ENCODE measurements at regions not wholly inside any gene's neighbourhood (a gene's known extent, or its start where the extent isn't known, plus 50 kb on each side); places are given as distances from the start of the nearest gene placed in this dataset.

DNA sequence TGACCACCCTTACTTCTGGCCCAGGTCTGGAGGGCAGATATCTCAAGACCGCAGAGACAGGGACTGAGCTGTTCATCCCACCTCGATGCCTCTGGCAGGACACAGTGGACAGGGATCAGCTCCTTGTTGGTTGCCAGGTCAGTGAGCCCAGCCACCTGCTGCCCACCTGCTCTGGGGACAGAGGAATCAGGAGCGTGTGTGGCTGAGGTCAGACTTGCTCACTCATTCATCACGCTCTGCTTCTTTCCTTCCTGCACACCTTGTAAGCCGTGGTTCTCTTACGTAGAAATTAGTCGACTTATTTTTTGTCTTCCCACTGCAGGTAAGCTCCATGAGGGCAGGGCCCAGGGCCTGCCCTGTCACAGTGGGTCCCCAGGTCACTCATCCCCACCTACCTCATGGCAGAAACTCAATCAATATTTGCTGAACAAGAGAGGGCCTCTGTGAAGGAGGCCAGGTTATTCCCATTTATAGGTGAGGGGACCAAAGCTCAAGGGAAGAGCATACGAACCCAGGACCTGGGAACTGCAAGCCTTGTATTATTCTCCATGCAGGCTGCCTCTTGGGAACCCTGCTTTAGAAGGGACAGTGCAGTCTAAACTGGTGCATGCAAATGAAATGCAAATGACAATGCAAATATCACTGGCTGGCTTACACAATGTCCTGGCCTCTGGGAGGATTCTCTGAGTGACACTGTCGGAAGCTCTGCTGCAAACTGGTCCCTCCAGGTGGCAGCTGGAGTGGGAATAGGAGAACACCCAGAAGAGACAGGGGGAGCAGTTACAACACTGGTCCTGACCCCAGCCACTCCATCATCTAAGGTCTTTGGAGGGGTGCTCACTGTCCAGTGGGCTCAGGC is 58.4 kb upstream of the PAX7 start:
- intact Hi-C loops (cut with micrococcal nuclease; ENCODE audit: unreplicated experiment), result no loop called here
- H3K36me3 ChIP-seq (ENCODE audit: insufficient read depth, low read length, poor library complexity, severe bottlenecking), result no peaks in the 10 kb centered on the region
- H3K4me3 ChIP-seq (ENCODE audit: low read depth, low read length, poor library complexity, severe bottlenecking), result no peak overlapping the region
- no peaks in the 10 kb centered on the region for H3K9me3 ChIP-seq (ENCODE audit: low read depth, low read length, poor library complexity, severe bottlenecking)
- no peak for TF ChIP-seq EZH2 (IDR thresholded peaks at IDR 0.05; ENCODE audit: borderline replicate concordance, low read depth, low read length, poor library complexity, severe bottlenecking)
- TF ChIP-seq, protein P1, sequence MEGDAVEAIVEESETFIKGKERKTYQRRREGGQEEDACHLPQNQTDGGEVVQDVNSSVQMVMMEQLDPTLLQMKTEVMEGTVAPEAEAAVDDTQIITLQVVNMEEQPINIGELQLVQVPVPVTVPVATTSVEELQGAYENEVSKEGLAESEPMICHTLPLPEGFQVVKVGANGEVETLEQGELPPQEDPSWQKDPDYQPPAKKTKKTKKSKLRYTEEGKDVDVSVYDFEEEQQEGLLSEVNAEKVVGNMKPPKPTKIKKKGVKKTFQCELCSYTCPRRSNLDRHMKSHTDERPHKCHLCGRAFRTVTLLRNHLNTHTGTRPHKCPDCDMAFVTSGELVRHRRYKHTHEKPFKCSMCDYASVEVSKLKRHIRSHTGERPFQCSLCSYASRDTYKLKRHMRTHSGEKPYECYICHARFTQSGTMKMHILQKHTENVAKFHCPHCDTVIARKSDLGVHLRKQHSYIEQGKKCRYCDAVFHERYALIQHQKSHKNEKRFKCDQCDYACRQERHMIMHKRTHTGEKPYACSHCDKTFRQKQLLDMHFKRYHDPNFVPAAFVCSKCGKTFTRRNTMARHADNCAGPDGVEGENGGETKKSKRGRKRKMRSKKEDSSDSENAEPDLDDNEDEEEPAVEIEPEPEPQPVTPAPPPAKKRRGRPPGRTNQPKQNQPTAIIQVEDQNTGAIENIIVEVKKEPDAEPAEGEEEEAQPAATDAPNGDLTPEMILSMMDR (conservative IDR thresholded peaks at IDR 0.05; ENCODE audit: low read depth, low read length), result no peak
- no peak overlapping the region for H3K27ac ChIP-seq (ENCODE audit: low read depth, low read length, poor library complexity, severe bottlenecking)
- no TSS peak for BruUV-seq (replicated peaks)
- CTCF ChIA-PET, result no interaction called here
- H3K4me1 ChIP-seq (ENCODE audit: insufficient read depth, low read length, poor library complexity, severe bottlenecking), result no peaks in the 10 kb centered on the region
- no peaks in the 10 kb centered on the region for H3K27me3 ChIP-seq (replicated peaks; ENCODE audit: insufficient read depth, low read depth, low read length, poor library complexity)
- POLR2A ChIA-PET (ENCODE audit: low non-redundant PET), result interaction anchor here (0.6 kb wide), 1 partner anchor 97 kb away, joined by 3 read pairs; no protein-coding TSS in a partner anchor
- DNase-seq (ENCODE audit: low spot score), result no peak

- CTCF ChIA-PET, result no interaction called here
These were observed 57.5 kb upstream of the PAX7 start for GRCh38 chr1:18573170-18573569.

GRCh38 chr1:18574754-18575153 is 55.9 kb upstream of the PAX7 start:
- Histone ChIP-seq H3K4me1 (ENCODE audit: insufficient read depth, low read length, poor library complexity, severe bottlenecking) (no peaks in the 10 kb centered on the region), H3K4me3 (ENCODE audit: low read depth, low read length, poor library complexity, severe bottlenecking) (no peak overlapping the region), H3K36me3 (ENCODE audit: insufficient read depth, low read length, poor library complexity, severe bottlenecking) (no peaks in the 10 kb centered on the region), H3K9me3 (ENCODE audit: low read depth, low read length, poor library complexity, severe bottlenecking) (no peaks in the 10 kb centered on the region), H3K27me3 (replicated peaks; ENCODE audit: insufficient read depth, low read depth, low read length, poor library complexity) (no peaks in the 10 kb centered on the region), H3K27ac (ENCODE audit: low read depth, low read length, poor library complexity, severe bottlenecking) (no peak overlapping the region)
- ChIA-PET CTCF (interaction anchor here (1.0 to 1.5 kb wide), 3 partner anchors 11 to 651 kb away, joined by 4 to 25 read pairs (median 10); no protein-coding TSS in a partner anchor), POLR2A (ENCODE audit: low non-redundant PET) (no interaction called here)
- BruUV-seq (replicated peaks), result no TSS peak
- TF ChIP-seq EZH2 (IDR thresholded peaks at IDR 0.05; ENCODE audit: borderline replicate concordance, low read depth, low read length, poor library complexity, severe bottlenecking), result no peak
- TF ChIP-seq, protein P1 (conservative IDR thresholded peaks at IDR 0.05; ENCODE audit: low read depth, low read length), result no peak
- intact Hi-C loops (cut with micrococcal nuclease; ENCODE audit: unreplicated experiment), result loop anchor here (2.0 to 5.0 kb wide), 2 partner anchors 652 to 914 kb away; no protein-coding TSS in a partner anchor
- no peak for DNase-seq (ENCODE audit: low spot score)

More at GRCh38 chr1:18573170-18573569, 57.5 kb upstream of the PAX7 start:
- POLR2A ChIA-PET (ENCODE audit: low non-redundant PET), result no interaction called here
- TF ChIP-seq EZH2 (IDR thresholded peaks at IDR 0.05; ENCODE audit: borderline replicate concordance, low read depth, low read length, poor library complexity, severe bottlenecking), result no peak
- TF ChIP-seq, protein P1 (conservative IDR thresholded peaks at IDR 0.05; ENCODE audit: low read depth, low read length), result no peak
- DNase-seq (ENCODE audit: low spot score), result no peak
- Histone ChIP-seq H3K4me1 (ENCODE audit: insufficient read depth, low read length, poor library complexity, severe bottlenecking) (no peaks in the 10 kb centered on the region), H3K27me3 (replicated peaks; ENCODE audit: insufficient read depth, low read depth, low read length, poor library complexity) (no peaks in the 10 kb centered on the region), H3K4me3 (ENCODE audit: low read depth, low read length, poor library complexity, severe bottlenecking) (no peak overlapping the region), H3K27ac (ENCODE audit: low read depth, low read length, poor library complexity, severe bottlenecking) (no peak overlapping the region), H3K9me3 (ENCODE audit: low read depth, low read length, poor library complexity, severe bottlenecking) (no peaks in the 10 kb centered on the region), H3K36me3 (ENCODE audit: insufficient read depth, low read length, poor library complexity, severe bottlenecking) (no peaks in the 10 kb centered on the region)
- intact Hi-C loops (cut with micrococcal nuclease; ENCODE audit: unreplicated experiment), result no loop called here
- BruUV-seq (replicated peaks), result no TSS peak
